Lower leg skin (tissue), 3 donors: ENCODE measurements at regions not wholly inside any gene's neighbourhood (a gene's known extent, or its start where the extent isn't known, plus 50 kb on each side); places are given as distances from the start of the nearest gene placed in this dataset.

Experiments
- POLR2A ChIP-seq, 2 donors: fragments of 450-650 bp; IDR thresholded peaks; one replicate each; pipeline ENCODE4 v1.6.1; 2016 to 2017; ENCODE audit warnings: antibody characterized with exemption in 2 of 2, mild to moderate bottlenecking in 1 of 2, moderate library complexity in 1 of 2
- TF ChIP-seq, protein P1 (sequence below), 3 donors: fragments of 450-650 bp; IDR thresholded peaks; one replicate each; pipeline ENCODE4 v1.5.1; 2016; ENCODE audit warnings: antibody characterized with exemption in 3 of 3, mild to moderate bottlenecking in 3 of 3, moderate library complexity in 2 of 3

DNA sequence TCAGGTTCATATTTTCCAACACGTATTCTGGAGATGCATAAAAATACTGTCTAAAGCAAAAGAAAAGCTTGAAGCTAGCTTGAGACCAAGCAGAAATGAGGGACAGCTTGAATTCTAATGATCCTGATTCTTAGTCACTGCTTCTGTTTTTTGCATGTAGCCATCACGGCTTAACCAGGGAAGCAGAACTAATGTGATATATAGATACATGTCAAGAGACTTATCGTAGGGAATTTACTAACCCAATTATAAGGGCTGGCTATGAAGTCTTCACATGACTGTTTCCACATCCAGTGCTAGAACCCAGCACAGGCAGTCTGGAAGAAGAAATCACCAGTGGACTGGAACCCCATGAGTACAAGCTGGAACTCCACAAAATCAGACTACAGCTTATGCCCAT is 85.2 kb upstream of the SLIT2 start:
- TF ChIP-seq, protein P1, sequence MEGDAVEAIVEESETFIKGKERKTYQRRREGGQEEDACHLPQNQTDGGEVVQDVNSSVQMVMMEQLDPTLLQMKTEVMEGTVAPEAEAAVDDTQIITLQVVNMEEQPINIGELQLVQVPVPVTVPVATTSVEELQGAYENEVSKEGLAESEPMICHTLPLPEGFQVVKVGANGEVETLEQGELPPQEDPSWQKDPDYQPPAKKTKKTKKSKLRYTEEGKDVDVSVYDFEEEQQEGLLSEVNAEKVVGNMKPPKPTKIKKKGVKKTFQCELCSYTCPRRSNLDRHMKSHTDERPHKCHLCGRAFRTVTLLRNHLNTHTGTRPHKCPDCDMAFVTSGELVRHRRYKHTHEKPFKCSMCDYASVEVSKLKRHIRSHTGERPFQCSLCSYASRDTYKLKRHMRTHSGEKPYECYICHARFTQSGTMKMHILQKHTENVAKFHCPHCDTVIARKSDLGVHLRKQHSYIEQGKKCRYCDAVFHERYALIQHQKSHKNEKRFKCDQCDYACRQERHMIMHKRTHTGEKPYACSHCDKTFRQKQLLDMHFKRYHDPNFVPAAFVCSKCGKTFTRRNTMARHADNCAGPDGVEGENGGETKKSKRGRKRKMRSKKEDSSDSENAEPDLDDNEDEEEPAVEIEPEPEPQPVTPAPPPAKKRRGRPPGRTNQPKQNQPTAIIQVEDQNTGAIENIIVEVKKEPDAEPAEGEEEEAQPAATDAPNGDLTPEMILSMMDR (IDR thresholded peaks at IDR 0.05), result no peak
- TF ChIP-seq POLR2A (IDR thresholded peaks at IDR 0.05), result no peak
